ENCODE measurements at regions not wholly inside any gene's neighbourhood (a gene's known extent, or its start where the extent isn't known, plus 50 kb on each side); places are given as distances from the start of the nearest gene placed in this dataset.

- H3K4me3 ChIP-seq (ENCODE audit: severe bottlenecking) = no peak overlapping the region
- H3K36me3 ChIP-seq (ENCODE audit: low read depth) = no peaks in the 10 kb centered on the region
- no peak overlapping the region for H3K27ac ChIP-seq (ENCODE audit: poor library complexity, severe bottlenecking)
- TF ChIP-seq, protein P1, sequence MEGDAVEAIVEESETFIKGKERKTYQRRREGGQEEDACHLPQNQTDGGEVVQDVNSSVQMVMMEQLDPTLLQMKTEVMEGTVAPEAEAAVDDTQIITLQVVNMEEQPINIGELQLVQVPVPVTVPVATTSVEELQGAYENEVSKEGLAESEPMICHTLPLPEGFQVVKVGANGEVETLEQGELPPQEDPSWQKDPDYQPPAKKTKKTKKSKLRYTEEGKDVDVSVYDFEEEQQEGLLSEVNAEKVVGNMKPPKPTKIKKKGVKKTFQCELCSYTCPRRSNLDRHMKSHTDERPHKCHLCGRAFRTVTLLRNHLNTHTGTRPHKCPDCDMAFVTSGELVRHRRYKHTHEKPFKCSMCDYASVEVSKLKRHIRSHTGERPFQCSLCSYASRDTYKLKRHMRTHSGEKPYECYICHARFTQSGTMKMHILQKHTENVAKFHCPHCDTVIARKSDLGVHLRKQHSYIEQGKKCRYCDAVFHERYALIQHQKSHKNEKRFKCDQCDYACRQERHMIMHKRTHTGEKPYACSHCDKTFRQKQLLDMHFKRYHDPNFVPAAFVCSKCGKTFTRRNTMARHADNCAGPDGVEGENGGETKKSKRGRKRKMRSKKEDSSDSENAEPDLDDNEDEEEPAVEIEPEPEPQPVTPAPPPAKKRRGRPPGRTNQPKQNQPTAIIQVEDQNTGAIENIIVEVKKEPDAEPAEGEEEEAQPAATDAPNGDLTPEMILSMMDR (IDR thresholded peaks at IDR 0.05; ENCODE audit: poor library complexity, severe bottlenecking) = no peak
- no peaks in the 10 kb centered on the region for H3K9me3 ChIP-seq (ENCODE audit: severe bottlenecking)
- no peak for DNase-seq (ENCODE audit: low spot score)
- no peak for ATAC-seq (ENCODE audit: low read depth)
- H3K4me1 ChIP-seq (ENCODE audit: insufficient read depth, poor library complexity, severe bottlenecking) = no peaks in the 10 kb centered on the region
- H3K27me3 ChIP-seq (ENCODE audit: insufficient read depth, poor library complexity, severe bottlenecking) = no peaks in the 10 kb centered on the region
Observed at GRCh38 chr14:100450736-100451135, 127.6 kb downstream of the SLC25A47 start.

DNA sequence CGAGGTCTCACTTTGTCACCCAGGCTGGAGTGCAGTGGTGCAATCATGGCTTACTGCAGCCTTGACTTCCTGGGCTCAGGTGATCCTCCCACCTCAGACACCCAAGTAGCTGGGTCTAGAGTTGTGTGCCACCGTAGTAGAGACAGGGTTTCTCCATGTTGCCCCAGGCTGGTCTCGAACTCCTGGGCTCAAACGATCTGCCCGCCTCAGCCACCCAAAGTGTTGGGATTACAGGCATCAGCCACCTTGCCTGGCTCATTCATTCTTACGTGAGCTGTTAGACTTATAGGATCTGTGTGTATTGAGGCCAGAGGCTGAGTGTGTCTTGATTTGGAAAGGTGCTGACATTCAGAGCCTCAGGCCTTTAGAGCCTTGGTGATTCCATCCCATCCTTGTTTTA lies 128.1 kb downstream of the SLC25A47 start:
- ATAC-seq (ENCODE audit: low read depth) = no peak
- H3K36me3 ChIP-seq (ENCODE audit: low read depth) = no peaks in the 10 kb centered on the region
- DNase-seq (ENCODE audit: low spot score) = no peak

DNA sequence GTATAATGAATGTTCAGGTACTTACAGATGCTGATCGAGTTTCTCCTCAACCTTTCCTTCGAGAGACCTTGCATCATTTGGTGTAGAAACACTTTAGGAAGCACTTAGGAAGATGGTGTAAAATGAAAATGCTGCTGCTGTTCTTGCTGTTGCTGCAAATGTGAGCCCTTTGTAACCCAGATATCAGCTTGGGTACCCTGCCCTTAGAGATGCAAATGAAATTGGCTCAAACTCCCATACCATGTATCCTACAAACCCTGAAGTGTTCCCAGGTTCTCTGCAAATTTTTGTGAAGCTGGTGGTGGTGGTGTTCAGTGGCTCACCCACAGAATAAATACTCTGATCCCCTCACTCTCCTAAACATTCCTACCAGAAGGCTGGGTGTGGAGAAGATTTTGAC lies 130.8 kb downstream of the SLC25A47 start:
- TF ChIP-seq, protein P1 (IDR thresholded peaks at IDR 0.05; ENCODE audit: poor library complexity, severe bottlenecking) = no peak
- ATAC-seq (ENCODE audit: low read depth) = no peak
- Histone ChIP-seq H3K27me3 (ENCODE audit: insufficient read depth, poor library complexity, severe bottlenecking) (no peaks in the 10 kb centered on the region), H3K36me3 (ENCODE audit: low read depth) (no peaks in the 10 kb centered on the region), H3K4me1 (ENCODE audit: insufficient read depth, poor library complexity, severe bottlenecking) (no peaks in the 10 kb centered on the region), H3K9me3 (ENCODE audit: severe bottlenecking) (no peaks in the 10 kb centered on the region), H3K4me3 (ENCODE audit: severe bottlenecking) (no peak overlapping the region), H3K27ac (ENCODE audit: poor library complexity, severe bottlenecking) (no peak overlapping the region)
- no peak for DNase-seq (ENCODE audit: low spot score)

More for the DNA sequence above, 128.1 kb downstream of the SLC25A47 start:
- H3K4me1 ChIP-seq (ENCODE audit: insufficient read depth, poor library complexity, severe bottlenecking) = no peaks in the 10 kb centered on the region
- no peaks in the 10 kb centered on the region for H3K9me3 ChIP-seq (ENCODE audit: severe bottlenecking)
- no peak overlapping the region for H3K4me3 ChIP-seq (ENCODE audit: severe bottlenecking)
- H3K27ac ChIP-seq (ENCODE audit: poor library complexity, severe bottlenecking) = no peak overlapping the region
- TF ChIP-seq, protein P1 (IDR thresholded peaks at IDR 0.05; ENCODE audit: poor library complexity, severe bottlenecking) = no peak
- no peaks in the 10 kb centered on the region for H3K27me3 ChIP-seq (ENCODE audit: insufficient read depth, poor library complexity, severe bottlenecking)

DNA sequence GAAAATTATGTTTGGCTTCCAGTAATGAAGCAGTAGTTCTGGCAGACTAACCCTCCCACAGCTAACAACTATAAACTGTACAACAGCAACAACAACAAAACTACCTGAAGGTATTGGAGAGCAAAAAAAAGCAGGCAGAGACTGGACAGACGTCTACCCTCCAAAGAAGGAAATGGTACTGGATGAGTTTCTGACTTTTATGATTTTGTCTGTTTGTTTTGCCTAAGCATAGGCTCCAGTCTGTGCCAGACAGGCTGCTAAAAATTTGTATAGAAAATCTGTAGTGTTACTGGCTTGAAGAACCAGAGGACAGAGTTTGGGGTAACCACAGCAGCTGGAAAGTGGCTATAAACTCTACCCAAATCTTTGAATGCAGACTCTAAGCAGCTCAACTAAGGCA lies 131.3 kb downstream of the SLC25A47 start:
- H3K27ac ChIP-seq (ENCODE audit: poor library complexity, severe bottlenecking) = no peak overlapping the region
- ATAC-seq (ENCODE audit: low read depth) (no peak), DNase-seq (ENCODE audit: low spot score) (no peak)
- H3K4me3 ChIP-seq (ENCODE audit: severe bottlenecking) = no peak overlapping the region
- no peaks in the 10 kb centered on the region for H3K36me3 ChIP-seq (ENCODE audit: low read depth)
- no peaks in the 10 kb centered on the region for H3K4me1 ChIP-seq (ENCODE audit: insufficient read depth, poor library complexity, severe bottlenecking)
- H3K9me3 ChIP-seq (ENCODE audit: severe bottlenecking) = no peaks in the 10 kb centered on the region
- no peaks in the 10 kb centered on the region for H3K27me3 ChIP-seq (ENCODE audit: insufficient read depth, poor library complexity, severe bottlenecking)
- TF ChIP-seq, protein P1 (IDR thresholded peaks at IDR 0.05; ENCODE audit: poor library complexity, severe bottlenecking) = no peak

DNA sequence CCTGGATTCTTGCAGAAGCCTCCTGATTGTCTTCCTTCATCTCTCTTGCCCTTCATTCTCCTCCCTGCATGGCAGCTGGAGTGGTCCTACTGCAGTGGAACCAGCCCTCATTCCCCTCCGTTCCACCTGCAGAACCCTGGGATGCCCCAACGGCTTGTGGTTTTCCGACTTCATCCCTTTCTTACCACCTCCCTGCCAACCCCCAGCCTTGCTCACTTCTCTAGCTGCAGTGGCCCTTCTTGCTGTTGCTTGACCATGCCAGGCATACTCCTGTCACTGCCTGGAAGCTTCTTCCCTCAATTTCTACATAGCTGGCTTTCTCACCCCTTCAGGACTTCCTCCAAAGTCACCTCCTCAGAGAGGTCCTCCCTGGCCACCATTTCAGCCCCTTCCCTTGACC lies 123.3 kb downstream of the BEGAIN start:
- no peaks in the 10 kb centered on the region for H3K27me3 ChIP-seq (ENCODE audit: insufficient read depth, poor library complexity, severe bottlenecking)
- TF ChIP-seq, protein P1 (IDR thresholded peaks at IDR 0.05; ENCODE audit: poor library complexity, severe bottlenecking) = no peak
- no peaks in the 10 kb centered on the region for H3K9me3 ChIP-seq (ENCODE audit: severe bottlenecking)
- ATAC-seq (ENCODE audit: low read depth) (no peak), DNase-seq (ENCODE audit: low spot score) (no peak)
- H3K4me3 ChIP-seq (ENCODE audit: severe bottlenecking) = no peak overlapping the region
- no peaks in the 10 kb centered on the region for H3K36me3 ChIP-seq (ENCODE audit: low read depth)
- no peaks in the 10 kb centered on the region for H3K4me1 ChIP-seq (ENCODE audit: insufficient read depth, poor library complexity, severe bottlenecking)
- H3K27ac ChIP-seq (ENCODE audit: poor library complexity, severe bottlenecking) = no peak overlapping the region
